ENCODE measurements at regions not wholly inside any gene's neighbourhood (a gene's known extent, or its start where the extent isn't known, plus 50 kb on each side); places are given as distances from the start of the nearest gene placed in this dataset.

- H3K4me3 ChIP-seq (ENCODE audit: low read depth, poor library complexity, severe bottlenecking) = no peak overlapping the region
- WGBS, 2 donors = 72 to 79% methylated on average over 5 of the region's 5 CpGs
- TF ChIP-seq POLR2A (IDR thresholded peaks at IDR 0.05) = no peak
- TF ChIP-seq CTCF (IDR thresholded peaks at IDR 0.05) = no peak
- intact Hi-C loops (cut with DNase I; ENCODE audit: low total_unique reads) = no loop called here
- DNase-seq (ENCODE audit: low spot score in 2 of 2) = no peak
These were observed 426.0 kb downstream of the CDH2 start for GRCh38 chr18:27750923-27751322.

- intact Hi-C loops (cut with DNase I; ENCODE audit: low total_unique reads) = no loop called here
- no peak for TF ChIP-seq POLR2A (IDR thresholded peaks at IDR 0.05)
- TF ChIP-seq CTCF (IDR thresholded peaks at IDR 0.05) = no peak
- WGBS, 2 donors = 0 to 5% methylated on average over 3 of the region's 3 CpGs
- no peak overlapping the region for H3K4me3 ChIP-seq (ENCODE audit: low read depth, poor library complexity, severe bottlenecking)
- DNase-seq (ENCODE audit: low spot score in 2 of 2) = no peak
These were observed 426.9 kb downstream of the CDH2 start for GRCh38 chr18:27750014-27750413.

GRCh38 chr18:27749194-27749593, 427.7 kb downstream of the CDH2 start:
- no peak overlapping the region for H3K4me3 ChIP-seq (ENCODE audit: low read depth, poor library complexity, severe bottlenecking)
- WGBS, 2 donors = 68 to 70% methylated on average over 3 of the region's 3 CpGs
- no peak for TF ChIP-seq CTCF (IDR thresholded peaks at IDR 0.05)
- TF ChIP-seq POLR2A (IDR thresholded peaks at IDR 0.05) = no peak
- DNase-seq (ENCODE audit: low spot score in 2 of 2) = no peak
- intact Hi-C loops (cut with DNase I; ENCODE audit: low total_unique reads) = no loop called here

DNA sequence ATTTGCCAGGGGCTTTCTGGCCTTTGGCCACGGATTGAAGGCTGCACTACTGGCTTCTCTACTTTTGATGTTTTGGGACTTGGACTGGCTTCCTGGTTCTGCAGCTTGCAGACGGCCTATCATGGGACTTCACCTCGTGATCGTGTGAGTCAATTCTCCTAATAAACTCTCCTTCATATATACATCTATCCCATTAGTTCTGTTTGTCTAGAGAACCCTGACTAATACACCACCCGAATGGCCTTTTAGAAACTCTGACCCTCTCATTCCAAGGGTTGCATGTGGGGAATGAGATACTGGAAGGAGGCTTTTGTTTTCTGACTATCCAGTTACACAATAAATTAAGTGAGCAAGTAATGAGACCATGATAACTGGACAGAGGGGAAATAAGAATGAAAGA, 430.7 kb downstream of the CDH2 start:
- no peak for DNase-seq (ENCODE audit: low spot score in 2 of 2)
- intact Hi-C loops (cut with DNase I; ENCODE audit: low total_unique reads) = no loop called here
- H3K4me3 ChIP-seq (ENCODE audit: low read depth, poor library complexity, severe bottlenecking) = no peak overlapping the region
- TF ChIP-seq POLR2A (IDR thresholded peaks at IDR 0.05) = no peak
- no peak for TF ChIP-seq CTCF (IDR thresholded peaks at IDR 0.05)
- 62 to 80% methylated on average over 5 of the region's 5 CpGs for WGBS, 2 donors

- 83 to 89% methylated on average over 1 of the region's 1 CpG for WGBS, 2 donors
- DNase-seq (ENCODE audit: low spot score in 2 of 2) = no peak
- no peak overlapping the region for H3K4me3 ChIP-seq (ENCODE audit: low read depth, poor library complexity, severe bottlenecking)
- TF ChIP-seq CTCF (IDR thresholded peaks at IDR 0.05) = no peak
- no peak for TF ChIP-seq POLR2A (IDR thresholded peaks at IDR 0.05)
- intact Hi-C loops (cut with DNase I; ENCODE audit: low total_unique reads) = no loop called here
These were observed 441.8 kb downstream of the CDH2 start for GRCh38 chr18:27735117-27735516.

- H3K4me3 ChIP-seq (ENCODE audit: low read depth, poor library complexity, severe bottlenecking) = no peak overlapping the region
- intact Hi-C loops (cut with DNase I; ENCODE audit: low total_unique reads) = no loop called here
- 94% methylated on average over 3 of the region's 3 CpGs for WGBS, 2 donors
- DNase-seq (ENCODE audit: low spot score in 2 of 2) = no peak
- TF ChIP-seq POLR2A (IDR thresholded peaks at IDR 0.05) (no peak), CTCF (IDR thresholded peaks at IDR 0.05) (no peak)
These were observed 445.7 kb downstream of the CDH2 start for GRCh38 chr18:27731211-27731610.

Measured in lower leg skin (tissue), 4 donors.